Nephron progenitor cell (in vitro differentiated cells): ENCODE measurements at regions not wholly inside any gene's neighbourhood (a gene's known extent, or its start where the extent isn't known, plus 50 kb on each side); places are given as distances from the start of the nearest gene placed in this dataset.
"Not testable (repeated sequence)": the region's sequence is repeated elsewhere in the genome, so short reads cannot be mapped to it uniquely, and the experiment has no call there.

Experiments
- DNase-seq: peaks from one replicate; pipeline ENCODE4 v3.0.0; 2021
- H3K27ac Mint-ChIP-seq: 2 replicates; pipeline ENCODE4 v1.8.0; 2021; ENCODE audit warnings: mild to moderate bottlenecking, moderate library complexity, mixed read lengths
- H3K27me3 Mint-ChIP-seq: 2 replicates; pipeline ENCODE4 v1.8.0; 2021; ENCODE audit warnings: mild to moderate bottlenecking, low read depth, mixed read lengths; ENCODE audit not compliant: poor library complexity
- H3K36me3 Mint-ChIP-seq: 2 replicates; pipeline ENCODE4 v1.8.0; 2021; ENCODE audit warnings: low read depth, mixed read lengths
- H3K4me1 Mint-ChIP-seq: 2 replicates; pipeline ENCODE4 v1.8.0; 2021; ENCODE audit warnings: mixed read lengths
- H3K4me3 Mint-ChIP-seq: 2 replicates; pipeline ENCODE4 v1.8.0; 2021; ENCODE audit warnings: mild to moderate bottlenecking, moderate library complexity, mixed read lengths
- H3K9me3 Mint-ChIP-seq: 2 replicates; pipeline ENCODE4 v1.8.0; 2021; ENCODE audit warnings: mild to moderate bottlenecking, moderate library complexity, mixed read lengths
- CTCF ChIP-seq: fragments of 200-600 bp; sonication (generic); IDR thresholded peaks from 2 replicates; pipeline ENCODE4 v1.5.0; 2021; ENCODE audit warnings: antibody characterized with exemption

GRCh38 chr6:126967296-126968005 is 151.0 kb upstream of the RSPO3 start:
- peak overlapping the region; percentile 23 for H3K27ac Mint-ChIP-seq
- DNase-seq, result no peak

GRCh38 chr6:126976253-126976797 is 142.1 kb upstream of the RSPO3 start:
- H3K9me3 Mint-ChIP-seq, result peaks cover 31% of the 10 kb centered on the region
- H3K36me3 Mint-ChIP-seq, result peaks cover 29% of the 10 kb centered on the region
- H3K27me3 Mint-ChIP-seq, result peaks cover 3% of the 10 kb centered on the region
- peak overlapping the region; percentile 95 for H3K27ac Mint-ChIP-seq
- no peak for DNase-seq
- H3K4me1 Mint-ChIP-seq, result peaks cover 27% of the 10 kb centered on the region
- H3K4me3 Mint-ChIP-seq, result no peak overlapping the region
- TF ChIP-seq CTCF, result no peak

More at GRCh38 chr6:126967296-126968005, 151.0 kb upstream of the RSPO3 start:
- no peak for TF ChIP-seq CTCF
- Mint-ChIP-seq H3K4me3 (no peak overlapping the region), H3K36me3 (peaks cover 18% of the 10 kb centered on the region), H3K9me3 (peaks cover 21% of the 10 kb centered on the region), H3K27me3 (no peaks in the 10 kb centered on the region), H3K4me1 (peaks cover 32% of the 10 kb centered on the region)

GRCh38 chr6:126983779-126984178 is 134.7 kb upstream of the RSPO3 start:
- TF ChIP-seq CTCF, result no peak
- peaks cover 6% of the 10 kb centered on the region for H3K27me3 Mint-ChIP-seq
- DNase-seq, result no peak
- H3K36me3 Mint-ChIP-seq, result peaks cover 20% of the 10 kb centered on the region
- H3K27ac Mint-ChIP-seq, result no peak overlapping the region
- peaks cover 50% of the 10 kb centered on the region for H3K9me3 Mint-ChIP-seq
- no peaks in the 10 kb centered on the region for H3K4me1 Mint-ChIP-seq
- no peak overlapping the region for H3K4me3 Mint-ChIP-seq

GRCh38 chr6:126988125-126988524 is 130.3 kb upstream of the RSPO3 start:
- not testable (repeated sequence) for H3K4me3 Mint-ChIP-seq, H3K27me3 Mint-ChIP-seq, DNase-seq, H3K36me3 Mint-ChIP-seq, H3K4me1 Mint-ChIP-seq, H3K27ac Mint-ChIP-seq
- peaks cover 15% of the 10 kb centered on the region for H3K9me3 Mint-ChIP-seq

GRCh38 chr6:127000631-127001030 is 117.8 kb upstream of the RSPO3 start:
- DNase-seq, result no peak
- no peak overlapping the region for H3K4me3 Mint-ChIP-seq
- no peaks in the 10 kb centered on the region for H3K4me1 Mint-ChIP-seq
- no peaks in the 10 kb centered on the region for H3K9me3 Mint-ChIP-seq
- no peaks in the 10 kb centered on the region for H3K27me3 Mint-ChIP-seq
- H3K27ac Mint-ChIP-seq, result no peak overlapping the region
- no peaks in the 10 kb centered on the region for H3K36me3 Mint-ChIP-seq
- no peak for TF ChIP-seq CTCF

GRCh38 chr6:127013865-127014264 is 104.6 kb upstream of the RSPO3 start:
- H3K9me3 Mint-ChIP-seq, result no peaks in the 10 kb centered on the region
- peaks cover 7% of the 10 kb centered on the region for H3K36me3 Mint-ChIP-seq
- no peak overlapping the region for H3K27ac Mint-ChIP-seq
- no peaks in the 10 kb centered on the region for H3K27me3 Mint-ChIP-seq
- no peak for TF ChIP-seq CTCF
- no peak overlapping the region for H3K4me3 Mint-ChIP-seq
- H3K4me1 Mint-ChIP-seq, result peaks cover 7% of the 10 kb centered on the region
- no peak for DNase-seq
